Stomach (tissue), 8 donors: ENCODE measurements at regions not wholly inside any gene's neighbourhood (a gene's known extent, or its start where the extent isn't known, plus 50 kb on each side); places are given as distances from the start of the nearest gene placed in this dataset.

ENCODE experiments used
- DNase-seq, 2 donors: peaks; one replicate each; pipeline versions ENCODE4 v3.0.0 to v3.0.0-alpha.2; 2013 to 2019
- H3K27ac ChIP-seq, 5 donors: fragments of 200-600 bp in 4 of 5; sonication (generic) in 4 of 5; one replicate each; pipeline ENCODE4 v1.5.1; 2013 to 2019; ENCODE audit warnings: mild to moderate bottlenecking in 1 of 5, moderate library complexity in 1 of 5
- H3K27me3 ChIP-seq, 3 donors: fragments of 200-600 bp; sonication (generic); one replicate each; pipeline ENCODE4 v1.5.1; 2017 to 2019; ENCODE audit warnings: mixed run types in 1 of 3
- H3K36me3 ChIP-seq, 4 donors: fragments of 200-600 bp; sonication (generic); 1 replicate in 3 of 4; 2 replicates in 1 of 4; pipeline ENCODE4 v1.5.1; 2016 to 2019
- H3K4me1 ChIP-seq, 4 donors: fragments of 200-600 bp; sonication (generic); one replicate each; pipeline ENCODE4 v1.5.1; 2016 to 2019
- H3K4me3 ChIP-seq, 4 donors: fragments of 200-600 bp; sonication (generic) in 3 of 4; one replicate each; pipeline ENCODE4 v1.5.1; 2016 to 2019; ENCODE audit warnings: mild to moderate bottlenecking in 1 of 4
- H3K9me3 ChIP-seq, 4 donors: fragments of 200-600 bp; sonication (generic); one replicate each; pipeline ENCODE4 v1.5.1; 2016 to 2019
- CTCF ChIP-seq, 7 experiments: fragments of 450-650 bp in 4 of 7; fragments of 200-600 bp in 3 of 7; sonication (generic) in 3 of 7; IDR thresholded peaks; one replicate each; pipeline ENCODE4 v1.5.1; 2016 to 2019; ENCODE audit warnings: antibody characterized with exemption in 7 of 7, control low read depth in 2 of 7, mild to moderate bottlenecking in 1 of 7
- EP300 ChIP-seq: sonication (generic); formaldehyde crosslinking; IDR thresholded peaks from one replicate; pipeline ENCODE4 v1.6.1; 2017; ENCODE audit warnings: antibody characterized with exemption
- POLR2A ChIP-seq, 4 donors: fragments of 450-650 bp; IDR thresholded peaks; one replicate each; pipeline ENCODE4 v1.6.1; 2016; ENCODE audit warnings: antibody characterized with exemption in 4 of 4, control low read depth in 2 of 4, mild to moderate bottlenecking in 1 of 4, moderate library complexity in 1 of 4
- POLR2AphosphoS5 ChIP-seq, 3 donors: sonication (generic); formaldehyde crosslinking; IDR thresholded peaks; one replicate each; pipeline ENCODE4 v1.6.1; 2016; ENCODE audit warnings: antibody characterized with exemption in 3 of 3
- WGBS, 5 donors: extraction: QIAGEN DNeasy Blood & Tissue Kit in 3 of 5; methylation state at CpG; one replicate each; pipeline versions ENCODE4 v1.1.5 to v1.1.7; 2013 to 2018; 5-methylcytosine and 5-hydroxymethylcytosine counted together
- intact Hi-C: fragments of 100-400 bp; cut with DNase I; formaldehyde crosslinking; loops from one replicate; pipeline ENCODE4 v1.15.1; 2023; ENCODE audit warnings: low total_unique reads
- donor health status: healthy with polysubstance abuse.
- donor health status: Bipolar disorder and iron deficiency.
- donor health status: healthy.

GRCh38 chr19:30180691-30181090 lies 191.5 kb upstream of the ZNF536 start:
- TF ChIP-seq POLR2A (IDR thresholded peaks at IDR 0.05) (no peak), CTCF (IDR thresholded peaks at IDR 0.05) (no peak), EP300 (no peak), POLR2AphosphoS5 (IDR thresholded peaks at IDR 0.05) (no peak)
- WGBS, 5 donors = 59 to 83% (median 65%) methylated on average over 1 of the region's 1 CpG
- intact Hi-C loops = no loop called here
- Histone ChIP-seq H3K4me1 (no peaks in the 10 kb centered on the region), H3K27ac (no peak overlapping the region), H3K27me3 (peaks cover 0 to 8% (median 0%) of the 10 kb centered on the region in 3 donors), H3K36me3 (no peaks in the 10 kb centered on the region), H3K4me3 (no peak overlapping the region), H3K9me3 (peaks cover 0 to 69% (median 51%) of the 10 kb centered on the region in 4 donors)
- DNase-seq = no peak

- DNase-seq = no peak
- 73 to 81% (median 78%) methylated on average over 3 of the region's 3 CpGs for WGBS, 5 donors
- H3K9me3 ChIP-seq = peaks cover 0 to 72% (median 49%) of the 10 kb centered on the region in 4 donors
- TF ChIP-seq EP300 = no peak
- TF ChIP-seq POLR2AphosphoS5 (IDR thresholded peaks at IDR 0.05) = no peak
- no peak for TF ChIP-seq POLR2A (IDR thresholded peaks at IDR 0.05)
- TF ChIP-seq CTCF (IDR thresholded peaks at IDR 0.05) = no peak
- H3K27ac ChIP-seq = no peak overlapping the region
- intact Hi-C loops = no loop called here
- no peaks in the 10 kb centered on the region for H3K36me3 ChIP-seq
- no peak overlapping the region for H3K4me3 ChIP-seq
- H3K4me1 ChIP-seq = no peaks in the 10 kb centered on the region
- peaks cover 0 to 2% (median 0%) of the 10 kb centered on the region in 3 donors for H3K27me3 ChIP-seq
These were observed 188.2 kb upstream of the ZNF536 start for GRCh38 chr19:30183807-30184490.

GRCh38 chr19:30202060-30202600 lies 170.1 kb upstream of the ZNF536 start:
- Histone ChIP-seq H3K27ac (no peak overlapping the region), H3K4me3 (no peak overlapping the region), H3K36me3 (no peaks in the 10 kb centered on the region), H3K4me1 (no peaks in the 10 kb centered on the region), H3K9me3 (peaks cover 0 to 18% (median 16%) of the 10 kb centered on the region in 4 donors), H3K27me3 (no peaks in the 10 kb centered on the region)
- TF ChIP-seq POLR2AphosphoS5 (IDR thresholded peaks at IDR 0.05) = no peak
- no peak for TF ChIP-seq POLR2A (IDR thresholded peaks at IDR 0.05)
- no peak for TF ChIP-seq EP300
- TF ChIP-seq CTCF (IDR thresholded peaks at IDR 0.05) = no peak
- intact Hi-C loops = no loop called here
- no peak for DNase-seq
- WGBS, 5 donors = 69 to 82% (median 75%) methylated on average over 9 of the region's 9 CpGs

- TF ChIP-seq POLR2AphosphoS5 (IDR thresholded peaks at IDR 0.05) (no peak), EP300 (no peak), POLR2A (IDR thresholded peaks at IDR 0.05) (no peak)
- WGBS, 5 donors = 71 to 96% (median 91%) methylated on average over 3 of the region's 3 CpGs
- intact Hi-C loops = no loop called here
- DNase-seq = no peak
- Histone ChIP-seq H3K27me3 (peaks cover 0 to 15% (median 0%) of the 10 kb centered on the region in 3 donors), H3K4me3 (no peak overlapping the region), H3K4me1 (no peaks in the 10 kb centered on the region), H3K9me3 (peaks cover 0 to 19% (median 15%) of the 10 kb centered on the region in 4 donors), H3K27ac (no peak overlapping the region), H3K36me3 (no peaks in the 10 kb centered on the region)
These were observed 167.5 kb upstream of the ZNF536 start for GRCh38 chr19:30204721-30205120.

GRCh38 chr19:30206187-30206586 lies 166.0 kb upstream of the ZNF536 start:
- intact Hi-C loops = no loop called here
- H3K4me3 ChIP-seq = no peak overlapping the region
- peaks cover 0 to 15% (median 12%) of the 10 kb centered on the region in 4 donors for H3K9me3 ChIP-seq
- TF ChIP-seq POLR2A (IDR thresholded peaks at IDR 0.05) (no peak), EP300 (no peak), CTCF (IDR thresholded peaks at IDR 0.05) (no peak), POLR2AphosphoS5 (IDR thresholded peaks at IDR 0.05) (no peak)
- WGBS, 5 donors = 86 to 92% (median 90%) methylated on average over 6 of the region's 6 CpGs
- no peak for DNase-seq
- no peak overlapping the region for H3K27ac ChIP-seq
- peaks cover 0 to 16% (median 0%) of the 10 kb centered on the region in 3 donors for H3K27me3 ChIP-seq
- H3K36me3 ChIP-seq = no peaks in the 10 kb centered on the region
- H3K4me1 ChIP-seq = no peaks in the 10 kb centered on the region
